HCT116 (cell line): ENCODE measurements at regions not wholly inside any gene's neighbourhood (a gene's known extent, or its start where the extent isn't known, plus 50 kb on each side); places are given as distances from the start of the nearest gene placed in this dataset.

Source experiments
- EZH2 ChIP-seq: fragments of 200-600 bp; sonication (generic); IDR thresholded peaks from 2 replicates; pipeline ENCODE4 v1.6.1; 2017; ENCODE audit warnings: antibody characterized with exemption, mixed run types
- EZH2phosphoT487 ChIP-seq: fragments of 200-600 bp; IDR thresholded peaks from 2 replicates; pipeline ENCODE4 v1.6.1; 2018; ENCODE audit warnings: antibody characterized with exemption, borderline replicate concordance
- POLR2A ChIP-seq: IDR thresholded peaks from 2 replicates; pipeline ENCODE4 v1.7.0; 2011; ENCODE audit warnings: borderline replicate concordance; ENCODE audit not compliant: insufficient read depth, insufficient read length; ENCODE audit errors: extremely low read depth
- POLR2AphosphoS5 ChIP-seq: IDR thresholded peaks from 2 replicates; pipeline ENCODE4 v1.6.1; 2011; ENCODE audit warnings: mild to moderate bottlenecking, low read depth, low read length, moderate library complexity
- RAD21 ChIP-seq: IDR thresholded peaks from 2 replicates; pipeline ENCODE4 v1.6.1; 2012; ENCODE audit warnings: low read depth, mild to moderate bottlenecking
- SIN3A ChIP-seq: IDR thresholded peaks from 2 replicates; pipeline ENCODE4 v1.6.1; 2012; ENCODE audit warnings: low read depth
- SP1 ChIP-seq: IDR thresholded peaks from 2 replicates; pipeline ENCODE4 v1.6.1; 2012; ENCODE audit warnings: low read depth
- TF ChIP-seq, protein P1 (sequence below), 3 experiments: fragments of 200-600 bp in 1 of 3; sonication (generic) in 1 of 3; IDR thresholded peaks in 2 of 3; conservative IDR thresholded peaks in 1 of 3; 2 replicates each; pipeline ENCODE4 v1.5.1; 2012 to 2017; ENCODE audit warnings: low read depth in 2 of 3, low read length in 2 of 3, antibody characterized with exemption in 1 of 3, borderline replicate concordance in 1 of 3, control low read depth in 1 of 3, mild to moderate bottlenecking in 1 of 3, mixed read lengths in 1 of 3, mixed run types in 1 of 3, moderate library complexity in 1 of 3; ENCODE audit not compliant: insufficient read depth in 1 of 3
- TF ChIP-seq, protein P2 (sequence below): IDR thresholded peaks from 2 replicates; pipeline ENCODE4 v1.6.1; 2011; ENCODE audit warnings: mild to moderate bottlenecking, low read length, moderate library complexity; ENCODE audit not compliant: insufficient replicate concordance; ENCODE audit errors: extremely low read depth

DNA sequence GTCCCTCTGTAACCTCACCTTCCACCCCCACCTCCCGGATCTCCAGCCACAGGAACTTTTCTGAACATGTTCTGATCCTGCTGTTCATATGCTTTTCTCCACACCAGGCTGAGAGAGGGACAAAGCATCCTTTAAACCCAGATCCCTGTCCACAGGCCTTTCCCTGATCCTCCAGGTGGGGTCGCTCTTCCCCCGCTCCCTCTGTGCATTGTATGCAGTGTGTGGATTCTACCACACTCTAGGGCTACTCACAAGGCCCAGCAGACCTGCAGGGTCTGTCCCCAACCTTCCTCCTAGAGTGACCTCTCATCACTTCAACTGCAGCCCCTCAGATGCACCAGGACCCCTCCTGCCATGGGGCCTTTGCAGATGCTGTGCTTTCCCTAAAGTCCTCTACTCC, 1200.6 kb downstream of the UQCRFS1 start:
- TF ChIP-seq, protein P1, sequence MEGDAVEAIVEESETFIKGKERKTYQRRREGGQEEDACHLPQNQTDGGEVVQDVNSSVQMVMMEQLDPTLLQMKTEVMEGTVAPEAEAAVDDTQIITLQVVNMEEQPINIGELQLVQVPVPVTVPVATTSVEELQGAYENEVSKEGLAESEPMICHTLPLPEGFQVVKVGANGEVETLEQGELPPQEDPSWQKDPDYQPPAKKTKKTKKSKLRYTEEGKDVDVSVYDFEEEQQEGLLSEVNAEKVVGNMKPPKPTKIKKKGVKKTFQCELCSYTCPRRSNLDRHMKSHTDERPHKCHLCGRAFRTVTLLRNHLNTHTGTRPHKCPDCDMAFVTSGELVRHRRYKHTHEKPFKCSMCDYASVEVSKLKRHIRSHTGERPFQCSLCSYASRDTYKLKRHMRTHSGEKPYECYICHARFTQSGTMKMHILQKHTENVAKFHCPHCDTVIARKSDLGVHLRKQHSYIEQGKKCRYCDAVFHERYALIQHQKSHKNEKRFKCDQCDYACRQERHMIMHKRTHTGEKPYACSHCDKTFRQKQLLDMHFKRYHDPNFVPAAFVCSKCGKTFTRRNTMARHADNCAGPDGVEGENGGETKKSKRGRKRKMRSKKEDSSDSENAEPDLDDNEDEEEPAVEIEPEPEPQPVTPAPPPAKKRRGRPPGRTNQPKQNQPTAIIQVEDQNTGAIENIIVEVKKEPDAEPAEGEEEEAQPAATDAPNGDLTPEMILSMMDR (IDR thresholded peaks at IDR 0.05 in 2 of 3, conservative IDR thresholded peaks at IDR 0.05 in 1 of 3; ENCODE audit: borderline replicate concordance in 1 of 3, insufficient read depth in 1 of 3, low read depth in 2 of 3, low read length in 2 of 3), result no peak
- TF ChIP-seq POLR2A, result no peak
- no peak for TF ChIP-seq RAD21
- TF ChIP-seq, protein P2, sequence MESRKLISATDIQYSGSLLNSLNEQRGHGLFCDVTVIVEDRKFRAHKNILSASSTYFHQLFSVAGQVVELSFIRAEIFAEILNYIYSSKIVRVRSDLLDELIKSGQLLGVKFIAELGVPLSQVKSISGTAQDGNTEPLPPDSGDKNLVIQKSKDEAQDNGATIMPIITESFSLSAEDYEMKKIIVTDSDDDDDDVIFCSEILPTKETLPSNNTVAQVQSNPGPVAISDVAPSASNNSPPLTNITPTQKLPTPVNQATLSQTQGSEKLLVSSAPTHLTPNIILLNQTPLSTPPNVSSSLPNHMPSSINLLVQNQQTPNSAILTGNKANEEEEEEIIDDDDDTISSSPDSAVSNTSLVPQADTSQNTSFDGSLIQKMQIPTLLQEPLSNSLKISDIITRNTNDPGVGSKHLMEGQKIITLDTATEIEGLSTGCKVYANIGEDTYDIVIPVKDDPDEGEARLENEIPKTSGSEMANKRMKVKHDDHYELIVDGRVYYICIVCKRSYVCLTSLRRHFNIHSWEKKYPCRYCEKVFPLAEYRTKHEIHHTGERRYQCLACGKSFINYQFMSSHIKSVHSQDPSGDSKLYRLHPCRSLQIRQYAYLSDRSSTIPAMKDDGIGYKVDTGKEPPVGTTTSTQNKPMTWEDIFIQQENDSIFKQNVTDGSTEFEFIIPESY, result no peak
- TF ChIP-seq SP1, result no peak
- no peak for TF ChIP-seq EZH2phosphoT487
- no peak for TF ChIP-seq EZH2
- TF ChIP-seq SIN3A, result no peak
- no peak for TF ChIP-seq POLR2AphosphoS5
